Esophagus muscularis mucosa (tissue), 4 donors: ENCODE measurements at regions not wholly inside any gene's neighbourhood (a gene's known extent, or its start where the extent isn't known, plus 50 kb on each side); places are given as distances from the start of the nearest gene placed in this dataset.
A peak's percentile ranks its signal among the peaks of the same experiment; 100 is the strongest.

Experiments used
- DNase-seq: peaks from one replicate; pipeline ENCODE4 v3.0.0-alpha.2; 2017; ENCODE audit errors: extremely low spot score
- H3K27ac ChIP-seq, 4 donors: fragments of 200-600 bp; sonication (generic); replicated peaks in 1 of 4; 1 replicate in 3 of 4; 2 replicates in 1 of 4; pipeline ENCODE4 v1.5.1; 2016 to 2019; ENCODE audit warnings: mild to moderate bottlenecking in 1 of 4
- H3K27me3 ChIP-seq, 4 donors: fragments of 200-600 bp; sonication (generic); one replicate each; pipeline versions ENCODE4 v1.5.1 to v1.6.0; 2016 to 2019
- H3K36me3 ChIP-seq, 4 donors: fragments of 200-600 bp; sonication (generic); one replicate each; pipeline ENCODE4 v1.5.1; 2016 to 2019
- H3K4me1 ChIP-seq, 4 donors: fragments of 200-600 bp; sonication (generic); one replicate each; pipeline ENCODE4 v1.5.1; 2016 to 2019
- H3K4me3 ChIP-seq, 4 donors: fragments of 200-600 bp; sonication (generic); 1 replicate in 2 of 4; 2 replicates in 2 of 4; pipeline ENCODE4 v1.5.1; 2016 to 2019; ENCODE audit warnings: mild to moderate bottlenecking in 4 of 4, moderate library complexity in 1 of 4
- H3K9me3 ChIP-seq, 4 donors: fragments of 200-600 bp; sonication (generic); 1 replicate in 3 of 4; 2 replicates in 1 of 4; pipeline ENCODE4 v1.5.1; 2016 to 2019
- EP300 ChIP-seq: sonication (generic); formaldehyde crosslinking; IDR thresholded peaks from one replicate; pipeline ENCODE4 v1.6.1; 2017; ENCODE audit warnings: antibody characterized with exemption
- POLR2A ChIP-seq: fragments of 450-650 bp; IDR thresholded peaks from one replicate; pipeline ENCODE4 v1.6.1; 2017; ENCODE audit warnings: antibody characterized with exemption, moderate library complexity, mild to moderate bottlenecking, low read depth
- POLR2AphosphoS5 ChIP-seq, 2 donors: sonication (generic); formaldehyde crosslinking; IDR thresholded peaks; one replicate each; pipeline ENCODE4 v1.6.1; 2017; ENCODE audit warnings: antibody characterized with exemption in 2 of 2
- WGBS: methylation state at CpG from one replicate; pipeline ENCODE4 v1.1.5; 2018; 5-methylcytosine and 5-hydroxymethylcytosine counted together
- intact Hi-C: fragments of 100-400 bp; cut with DNase I; formaldehyde crosslinking; loops from one replicate; pipeline ENCODE4 v1.15.1; 2023
- TF ChIP-seq, protein P1 (sequence below), 3 experiments: fragments of 200-600 bp in 2 of 3; fragments of 450-650 bp in 1 of 3; sonication (generic) in 2 of 3; IDR thresholded peaks; one replicate each; pipeline ENCODE4 v1.5.1; 2017 to 2019; ENCODE audit warnings: antibody characterized with exemption in 3 of 3, mild to moderate bottlenecking in 2 of 3, moderate library complexity in 1 of 3

DNA sequence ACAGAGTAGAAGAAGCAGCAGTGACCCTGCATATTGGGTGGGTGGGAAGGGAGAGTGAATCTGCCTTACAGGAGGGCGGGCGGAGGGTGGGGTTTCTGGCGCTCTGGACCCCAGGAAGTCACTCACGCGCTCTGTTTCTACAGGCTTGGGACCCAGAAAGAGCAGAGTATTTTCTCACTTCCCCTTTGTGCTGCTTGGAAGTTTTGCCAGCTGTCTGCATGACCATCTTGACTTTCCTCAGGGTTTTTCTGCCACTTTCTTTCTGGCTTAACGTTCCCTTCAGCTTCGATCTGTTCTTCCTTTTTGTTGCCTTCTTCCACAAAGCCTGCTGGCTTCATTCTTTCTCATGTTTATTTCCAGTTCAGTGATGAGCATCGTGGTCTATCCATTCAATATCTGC, 383.1 kb downstream of the GALR1 start:
- 70% methylated on average over 8 of the region's 8 CpGs for WGBS
- Histone ChIP-seq H3K27me3 (no peaks in the 10 kb centered on the region), H3K27ac (no peak overlapping the region), H3K4me3 (no peak overlapping the region), H3K4me1 (peaks cover 0 to 11% (median 5%) of the 10 kb centered on the region in 4 donors), H3K9me3 (no peaks in the 10 kb centered on the region), H3K36me3 (no peaks in the 10 kb centered on the region)
- TF ChIP-seq POLR2AphosphoS5 (IDR thresholded peaks at IDR 0.05) (no peak), EP300 (no peak), POLR2A (no peak)
- TF ChIP-seq, protein P1, sequence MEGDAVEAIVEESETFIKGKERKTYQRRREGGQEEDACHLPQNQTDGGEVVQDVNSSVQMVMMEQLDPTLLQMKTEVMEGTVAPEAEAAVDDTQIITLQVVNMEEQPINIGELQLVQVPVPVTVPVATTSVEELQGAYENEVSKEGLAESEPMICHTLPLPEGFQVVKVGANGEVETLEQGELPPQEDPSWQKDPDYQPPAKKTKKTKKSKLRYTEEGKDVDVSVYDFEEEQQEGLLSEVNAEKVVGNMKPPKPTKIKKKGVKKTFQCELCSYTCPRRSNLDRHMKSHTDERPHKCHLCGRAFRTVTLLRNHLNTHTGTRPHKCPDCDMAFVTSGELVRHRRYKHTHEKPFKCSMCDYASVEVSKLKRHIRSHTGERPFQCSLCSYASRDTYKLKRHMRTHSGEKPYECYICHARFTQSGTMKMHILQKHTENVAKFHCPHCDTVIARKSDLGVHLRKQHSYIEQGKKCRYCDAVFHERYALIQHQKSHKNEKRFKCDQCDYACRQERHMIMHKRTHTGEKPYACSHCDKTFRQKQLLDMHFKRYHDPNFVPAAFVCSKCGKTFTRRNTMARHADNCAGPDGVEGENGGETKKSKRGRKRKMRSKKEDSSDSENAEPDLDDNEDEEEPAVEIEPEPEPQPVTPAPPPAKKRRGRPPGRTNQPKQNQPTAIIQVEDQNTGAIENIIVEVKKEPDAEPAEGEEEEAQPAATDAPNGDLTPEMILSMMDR (IDR thresholded peaks at IDR 0.05) = no peak
- DNase-seq = no peak
- intact Hi-C loops = no loop called here

DNA sequence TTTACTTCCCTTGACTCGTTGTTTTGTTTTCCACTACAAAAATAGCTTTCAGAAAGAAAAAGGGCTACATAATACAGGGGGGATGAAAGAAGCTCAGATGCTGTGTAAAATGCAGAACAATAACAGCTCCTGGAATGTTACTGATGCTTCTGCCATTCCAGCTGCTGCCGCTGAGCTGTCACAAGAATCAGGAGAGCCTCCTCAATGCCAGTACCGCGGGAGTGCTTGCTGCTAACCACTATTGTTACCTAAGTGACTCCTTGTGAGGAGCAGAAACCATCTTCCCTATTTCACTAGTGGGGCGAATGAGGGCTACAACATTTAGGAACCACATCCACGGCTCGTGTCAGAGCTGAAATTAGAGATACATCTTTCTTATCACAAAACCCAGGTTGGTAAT, 384.8 kb downstream of the GALR1 start:
- Histone ChIP-seq H3K36me3 (no peaks in the 10 kb centered on the region), H3K4me1 (peaks cover 0 to 11% (median 5%) of the 10 kb centered on the region in 4 donors), H3K27me3 (no peaks in the 10 kb centered on the region), H3K4me3 (no peak overlapping the region), H3K9me3 (no peaks in the 10 kb centered on the region), H3K27ac (no peak overlapping the region)
- intact Hi-C loops = no loop called here
- WGBS = 81% methylated on average over 7 of the region's 7 CpGs
- peak; percentile 81 for DNase-seq
- TF ChIP-seq EP300 (no peak), POLR2AphosphoS5 (IDR thresholded peaks at IDR 0.05) (no peak), POLR2A (no peak)
- TF ChIP-seq, protein P1 (IDR thresholded peaks at IDR 0.05) = no peak

DNA sequence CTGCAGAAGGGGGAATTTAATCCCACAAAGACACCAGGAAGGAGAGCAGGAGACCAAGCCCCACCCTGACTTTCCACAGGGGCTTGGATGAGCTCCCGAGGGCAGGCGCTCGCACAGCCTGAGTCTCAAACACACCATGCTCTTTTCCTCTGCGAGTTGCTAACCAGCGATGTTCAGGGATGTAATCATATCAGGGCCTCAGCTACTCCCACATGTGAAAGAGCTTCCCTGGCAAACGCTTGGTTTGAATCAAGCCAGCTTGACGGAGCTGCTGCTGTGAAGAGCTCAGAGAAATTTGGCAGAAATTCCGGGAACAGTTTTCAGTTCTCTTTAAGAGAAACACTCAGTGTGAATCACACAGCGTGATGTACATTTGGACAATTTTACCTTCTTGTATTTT, 385.8 kb downstream of the GALR1 start:
- Histone ChIP-seq H3K9me3 (no peaks in the 10 kb centered on the region), H3K4me1 (peaks cover 0 to 11% (median 5%) of the 10 kb centered on the region in 4 donors), H3K27ac (peak overlapping the region in 2 of 4 donors; percentile 22 to 31), H3K27me3 (no peaks in the 10 kb centered on the region), H3K4me3 (no peak overlapping the region), H3K36me3 (no peaks in the 10 kb centered on the region)
- no peak for TF ChIP-seq POLR2A
- TF ChIP-seq POLR2AphosphoS5 (IDR thresholded peaks at IDR 0.05) = peak in 1 of 2 donors; percentile 52
- WGBS = 51% methylated on average over 9 of the region's 9 CpGs
- peak; percentile 90 for DNase-seq
- intact Hi-C loops = no loop called here

DNA sequence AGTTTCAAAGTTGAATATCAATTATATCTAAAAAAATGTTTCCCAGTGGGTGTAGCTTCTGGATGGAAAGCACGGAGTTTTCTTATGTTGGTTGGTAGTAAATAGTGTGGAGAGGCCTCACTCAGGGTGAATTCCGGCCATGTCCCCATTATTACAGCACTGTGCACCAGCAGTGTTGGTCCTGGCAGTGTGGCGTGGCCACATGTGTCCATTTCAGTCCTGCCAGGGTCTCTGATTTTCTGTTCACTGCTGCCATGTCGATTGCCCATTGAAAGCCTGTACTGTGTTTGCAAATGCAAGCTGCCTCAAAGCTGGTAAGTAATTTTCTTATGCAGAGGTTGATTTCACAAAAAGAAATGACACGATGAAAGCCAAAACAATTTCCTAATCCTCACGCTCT, 386.2 kb downstream of the GALR1 start:
- WGBS = 57% methylated on average over 6 of the region's 6 CpGs
- H3K27ac ChIP-seq = peak overlapping the region in 2 of 4 donors; percentile 27 to 31
- H3K9me3 ChIP-seq = no peaks in the 10 kb centered on the region
- TF ChIP-seq POLR2AphosphoS5 (IDR thresholded peaks at IDR 0.05) = no peak
- TF ChIP-seq POLR2A = no peak
- TF ChIP-seq EP300 = no peak
- TF ChIP-seq, protein P1 (IDR thresholded peaks at IDR 0.05) = no peak
- no peaks in the 10 kb centered on the region for H3K36me3 ChIP-seq
- no peaks in the 10 kb centered on the region for H3K27me3 ChIP-seq
- intact Hi-C loops = no loop called here
- peaks cover 0 to 11% (median 5%) of the 10 kb centered on the region in 4 donors for H3K4me1 ChIP-seq
- peak; percentile 62 for DNase-seq
- H3K4me3 ChIP-seq = no peak overlapping the region

DNA sequence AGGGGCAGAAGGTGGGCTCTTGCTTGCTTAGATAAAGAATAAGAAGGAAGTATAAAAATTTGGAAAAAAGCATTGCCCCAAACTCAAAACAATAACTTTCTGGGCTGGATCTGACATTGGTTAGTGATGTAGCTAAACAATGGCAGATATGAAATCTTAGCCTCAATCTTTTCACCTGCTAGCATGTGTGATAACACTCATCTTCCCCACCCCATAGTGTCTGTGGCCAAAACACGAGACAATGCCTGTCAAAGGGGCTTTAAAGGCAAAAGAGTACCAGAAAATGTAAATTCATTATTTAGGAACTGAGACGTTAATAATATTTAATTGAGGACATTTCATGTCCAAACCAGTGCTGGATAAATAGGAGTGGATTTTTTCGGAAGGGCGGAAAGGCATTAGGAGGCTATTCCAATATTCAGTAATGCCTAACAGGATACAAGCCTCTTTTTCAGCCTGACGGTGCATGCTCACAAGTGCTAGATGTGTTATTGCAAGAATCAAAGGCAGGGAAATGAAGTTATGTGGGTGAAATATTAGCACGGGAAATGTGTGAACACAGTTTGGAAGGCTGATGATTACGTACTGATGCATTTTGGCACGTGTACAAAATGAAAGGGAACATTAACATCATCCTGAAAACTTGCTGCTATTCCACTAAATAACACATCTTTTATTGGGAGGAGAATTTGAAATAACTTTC, 395.7 kb downstream of the GALR1 start:
- intact Hi-C loops = loop anchor here (5.0 kb wide), 1 partner anchor 643 kb away; no protein-coding TSS in a partner anchor
- DNase-seq = peak; percentile 70
- H3K4me3 ChIP-seq = no peak overlapping the region
- H3K4me1 ChIP-seq = no peaks in the 10 kb centered on the region
- H3K36me3 ChIP-seq = no peaks in the 10 kb centered on the region
- H3K27ac ChIP-seq = no peak overlapping the region
- TF ChIP-seq, protein P1 (IDR thresholded peaks at IDR 0.05) = no peak
- no peak for TF ChIP-seq POLR2AphosphoS5 (IDR thresholded peaks at IDR 0.05)
- no peak for TF ChIP-seq POLR2A
- no peak for TF ChIP-seq EP300
- 60% methylated on average over 8 of the region's 8 CpGs for WGBS
- H3K27me3 ChIP-seq = no peaks in the 10 kb centered on the region
- peaks cover 0 to 6% (median 0%) of the 10 kb centered on the region in 4 donors for H3K9me3 ChIP-seq
